Mesenchymal stem cell (in vitro differentiated cells and primary cell): ENCODE measurements at regions not wholly inside any gene's neighbourhood (a gene's known extent, or its start where the extent isn't known, plus 50 kb on each side); places are given as distances from the start of the nearest gene placed in this dataset.

ENCODE experiments used
- DNase-seq: peaks from one replicate; pipeline ENCODE4 v3.0.0-alpha.2; 2013
- H2AFZ ChIP-seq: one replicate; pipeline ENCODE4 v1.6.1; 2013; ENCODE audit warnings: low read depth, mild to moderate bottlenecking, control low read depth, inconsistent platforms, low read length, moderate library complexity
- H2AK5ac ChIP-seq: 2 replicates; pipeline ENCODE4 v1.6.1; 2013; ENCODE audit warnings: low read length, moderate library complexity, mild to moderate bottlenecking, inconsistent platforms; ENCODE audit not compliant: severe bottlenecking
- H2BK120ac ChIP-seq: one replicate; pipeline ENCODE4 v1.6.1; 2013; ENCODE audit warnings: low read depth, mild to moderate bottlenecking, inconsistent platforms, low read length, moderate library complexity
- H2BK12ac ChIP-seq, 2 experiments: one replicate each; pipeline ENCODE4 v1.6.1; 2013; ENCODE audit warnings: inconsistent platforms in 2 of 2, low read length in 2 of 2, mild to moderate bottlenecking in 2 of 2, moderate library complexity in 2 of 2, control low read depth in 1 of 2
- H2BK15ac ChIP-seq: one replicate; pipeline ENCODE4 v1.6.1; 2013; ENCODE audit warnings: mild to moderate bottlenecking, low read depth, inconsistent platforms; ENCODE audit not compliant: poor library complexity, severe bottlenecking
- H2BK5ac ChIP-seq: 2 replicates; pipeline ENCODE4 v1.6.1; 2013; ENCODE audit warnings: low read depth, mild to moderate bottlenecking, low read length, control low read depth, inconsistent platforms; ENCODE audit not compliant: poor library complexity, severe bottlenecking
- H3K14ac ChIP-seq, 2 experiments: one replicate each; pipeline ENCODE4 v1.6.1; 2013; ENCODE audit warnings: inconsistent platforms in 2 of 2, low read length in 2 of 2, control low read depth in 1 of 2, mild to moderate bottlenecking in 1 of 2, moderate library complexity in 1 of 2
- H3K18ac ChIP-seq, 2 experiments: one replicate each; pipeline ENCODE4 v1.6.1; 2013; ENCODE audit warnings: inconsistent platforms in 2 of 2, low read length in 2 of 2, control low read depth in 1 of 2, low read depth in 1 of 2, mild to moderate bottlenecking in 1 of 2
- H3K23ac ChIP-seq, 2 experiments: one replicate each; pipeline ENCODE4 v1.6.1; 2013; ENCODE audit warnings: inconsistent platforms in 2 of 2, low read length in 2 of 2, mild to moderate bottlenecking in 2 of 2, moderate library complexity in 2 of 2, control low read depth in 1 of 2
- H3K27ac ChIP-seq: 2 replicates; pipeline ENCODE4 v1.5.1; 2013; ENCODE audit warnings: mild to moderate bottlenecking, moderate library complexity, low read length, control low read depth, inconsistent platforms; ENCODE audit not compliant: poor library complexity, severe bottlenecking
- H3K27me3 ChIP-seq, 2 experiments: 2 replicates each; pipeline versions ENCODE4 v1.6.1 to v1.7.0; 2013; ENCODE audit warnings: low read length in 2 of 2, mild to moderate bottlenecking in 2 of 2, moderate library complexity in 2 of 2, control low read depth in 1 of 2, inconsistent platforms in 1 of 2; ENCODE audit not compliant: control insufficient read depth in 1 of 2, insufficient read depth in 1 of 2
- H3K36me3 ChIP-seq, 2 experiments: 2 replicates each; pipeline versions ENCODE4 v1.6.1 to v1.7.0; 2013; ENCODE audit warnings: low read length in 2 of 2, control low read depth in 1 of 2, inconsistent platforms in 1 of 2, low read depth in 1 of 2, mild to moderate bottlenecking in 1 of 2; ENCODE audit not compliant: insufficient read depth in 2 of 2, control insufficient read depth in 1 of 2
- H3K4ac ChIP-seq, 2 experiments: one replicate each; pipeline ENCODE4 v1.6.1; 2013; ENCODE audit warnings: inconsistent platforms in 2 of 2, low read length in 2 of 2, mild to moderate bottlenecking in 2 of 2, moderate library complexity in 2 of 2, control low read depth in 1 of 2, low read depth in 1 of 2
- H3K4me1 ChIP-seq: 2 replicates; pipeline ENCODE4 v1.6.1; 2013; ENCODE audit warnings: low read depth, low read length, control low read depth; ENCODE audit not compliant: control insufficient read depth, insufficient read depth
- H3K4me2 ChIP-seq: 2 replicates; pipeline ENCODE4 v1.6.1; 2013; ENCODE audit warnings: low read length, mild to moderate bottlenecking, inconsistent platforms; ENCODE audit not compliant: poor library complexity, severe bottlenecking
- H3K4me3 ChIP-seq, 2 experiments: 2 replicates each; pipeline versions ENCODE4 v1.5.1 to v1.7.0; 2013; ENCODE audit warnings: low read length in 2 of 2, mild to moderate bottlenecking in 2 of 2, control low read depth in 1 of 2, low read depth in 1 of 2; ENCODE audit not compliant: insufficient read depth in 1 of 2
- H3K79me1 ChIP-seq: replicated peaks from 2 replicates; pipeline ENCODE4 v1.6.1; 2013; ENCODE audit warnings: mild to moderate bottlenecking, control low read depth, low read length, inconsistent platforms; ENCODE audit not compliant: poor library complexity, severe bottlenecking
- H3K9ac ChIP-seq: 2 replicates; pipeline ENCODE4 v1.7.0; 2013; ENCODE audit warnings: mild to moderate bottlenecking, low read length, moderate library complexity
- H3K9me3 ChIP-seq: 2 replicates; pipeline ENCODE4 v1.7.0; 2013; ENCODE audit warnings: mild to moderate bottlenecking, low read length; ENCODE audit not compliant: control insufficient read depth
- H4K8ac ChIP-seq: one replicate; pipeline ENCODE4 v1.6.1; 2013; ENCODE audit warnings: inconsistent platforms, mild to moderate bottlenecking, low read length, moderate library complexity
- H4K91ac ChIP-seq: one replicate; pipeline ENCODE4 v1.6.1; 2013; ENCODE audit warnings: mild to moderate bottlenecking, low read length, inconsistent platforms
- WGBS: methylation state at CpG from one replicate; pipeline ENCODE4 v1.1.7; 2013; ENCODE audit warnings: mixed read lengths; 5-methylcytosine and 5-hydroxymethylcytosine counted together

DNA sequence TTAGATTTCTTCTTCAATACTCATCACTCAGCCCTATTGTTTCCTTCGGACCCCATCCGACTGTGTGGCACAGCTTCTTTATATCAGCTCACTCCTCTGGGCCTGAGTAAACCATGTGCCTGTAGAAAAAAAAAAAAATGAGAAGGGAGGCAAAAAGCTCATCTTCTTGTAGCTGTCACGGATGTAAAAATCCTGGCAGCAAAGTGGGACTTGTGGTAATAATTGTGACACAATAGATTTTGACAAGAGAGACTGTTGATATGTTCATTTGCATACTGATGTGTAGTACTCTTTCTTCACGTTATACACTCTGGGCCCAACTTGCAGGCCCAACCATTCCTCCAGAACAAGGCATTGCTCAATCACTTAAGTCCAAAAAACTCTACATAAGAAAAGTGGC, 270.0 kb upstream of the SMIM21 start:
- Histone ChIP-seq H3K9me3 (peaks cover 2% of the 10 kb centered on the region), H3K36me3 (no peaks in the 10 kb centered on the region), H3K14ac (no peak overlapping the region), H3K79me1 (no peaks in the 10 kb centered on the region), H2AK5ac (no peak overlapping the region), H4K91ac (no peak overlapping the region), H3K4me2 (no peak overlapping the region), H3K9ac (no peak overlapping the region), H2BK5ac (no peak overlapping the region), H3K23ac (no peak overlapping the region), H4K8ac (no peak overlapping the region), H2AFZ (no peak overlapping the region), H3K4me1 (no peaks in the 10 kb centered on the region), H3K27ac (no peak overlapping the region), H2BK120ac (no peak overlapping the region), H2BK12ac (no peak overlapping the region), H3K18ac (no peak overlapping the region), H2BK15ac (no peak overlapping the region), H3K4me3 (no peak overlapping the region), H3K27me3 (no peaks in the 10 kb centered on the region), H3K4ac (no peak overlapping the region)
- no peak for DNase-seq
- 69% methylated on average over 3 of the region's 4 CpGs for WGBS

DNA sequence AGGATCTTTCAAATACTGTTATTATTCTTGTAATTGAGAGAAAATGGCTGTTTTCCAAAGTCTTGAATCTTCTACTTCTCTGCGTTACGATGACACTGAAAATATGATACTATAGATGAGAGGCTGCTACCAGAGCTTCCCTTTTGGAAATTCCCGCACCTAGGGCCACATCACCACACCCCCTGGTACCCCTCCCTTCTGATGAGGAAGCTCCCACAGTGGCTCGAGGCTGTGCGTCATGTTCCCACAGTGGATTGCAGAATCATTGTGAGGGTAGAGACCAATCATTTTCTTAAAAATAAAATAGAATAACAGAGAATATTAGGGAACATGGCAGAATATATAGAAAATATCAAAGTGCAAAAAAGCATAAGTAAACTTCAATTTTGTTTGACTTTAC, 268.9 kb upstream of the SMIM21 start:
- H2BK12ac ChIP-seq: no peak overlapping the region
- H3K9me3 ChIP-seq: no peaks in the 10 kb centered on the region
- H3K23ac ChIP-seq: no peak overlapping the region
- H3K4me1 ChIP-seq: no peaks in the 10 kb centered on the region
- H4K91ac ChIP-seq: no peak overlapping the region
- no peak overlapping the region for H2BK5ac ChIP-seq
- H2AK5ac ChIP-seq: no peak overlapping the region
- WGBS: 93% methylated on average over 3 of the region's 5 CpGs
- no peak overlapping the region for H2BK15ac ChIP-seq
- H2AFZ ChIP-seq: no peak overlapping the region
- H3K9ac ChIP-seq: no peak overlapping the region
- H4K8ac ChIP-seq: no peak overlapping the region
- no peaks in the 10 kb centered on the region for H3K36me3 ChIP-seq
- no peak overlapping the region for H3K14ac ChIP-seq
- no peak overlapping the region for H3K4me3 ChIP-seq
- H3K27me3 ChIP-seq: no peaks in the 10 kb centered on the region
- no peak overlapping the region for H2BK120ac ChIP-seq
- no peak overlapping the region for H3K27ac ChIP-seq
- DNase-seq: no peak
- H3K79me1 ChIP-seq: no peaks in the 10 kb centered on the region
- no peak overlapping the region for H3K4ac ChIP-seq
- no peak overlapping the region for H3K18ac ChIP-seq
- no peak overlapping the region for H3K4me2 ChIP-seq

DNA sequence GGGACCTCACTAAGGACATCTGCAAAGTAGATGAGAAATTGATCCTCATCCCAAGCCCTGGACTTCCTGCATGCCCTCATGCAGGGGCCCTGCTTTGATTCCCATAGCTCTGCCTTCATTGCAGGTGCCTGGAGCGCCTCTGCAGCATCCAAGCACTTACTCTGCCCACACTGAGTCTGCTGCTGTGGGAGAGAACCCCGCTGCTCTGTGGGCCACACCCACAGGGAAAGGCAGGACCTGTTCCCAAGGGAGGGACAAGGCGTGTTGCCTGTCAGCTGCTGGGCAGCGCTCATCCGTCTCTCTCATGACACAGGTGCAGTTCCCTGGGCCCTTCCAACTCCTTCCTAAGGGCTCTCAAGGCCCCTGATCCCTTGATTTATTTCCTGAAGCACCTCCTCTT, 266.8 kb upstream of the SMIM21 start:
- H2AK5ac ChIP-seq: no peak overlapping the region
- no peak overlapping the region for H3K9ac ChIP-seq
- no peak overlapping the region for H2BK5ac ChIP-seq
- no peak overlapping the region for H4K91ac ChIP-seq
- H3K4me3 ChIP-seq: no peak overlapping the region
- no peak overlapping the region for H2BK12ac ChIP-seq
- no peak for DNase-seq
- no peaks in the 10 kb centered on the region for H3K79me1 ChIP-seq
- H2BK120ac ChIP-seq: no peak overlapping the region
- no peak overlapping the region for H3K27ac ChIP-seq
- 73% methylated on average over 5 of the region's 5 CpGs for WGBS
- no peaks in the 10 kb centered on the region for H3K4me1 ChIP-seq
- H3K36me3 ChIP-seq: no peaks in the 10 kb centered on the region
- H3K4me2 ChIP-seq: no peak overlapping the region
- H3K27me3 ChIP-seq: no peaks in the 10 kb centered on the region
- no peak overlapping the region for H2AFZ ChIP-seq
- no peak overlapping the region for H3K14ac ChIP-seq
- no peak overlapping the region for H4K8ac ChIP-seq
- H3K4ac ChIP-seq: no peak overlapping the region
- H3K18ac ChIP-seq: no peak overlapping the region
- no peak overlapping the region for H3K23ac ChIP-seq
- no peak overlapping the region for H2BK15ac ChIP-seq
- no peaks in the 10 kb centered on the region for H3K9me3 ChIP-seq

DNA sequence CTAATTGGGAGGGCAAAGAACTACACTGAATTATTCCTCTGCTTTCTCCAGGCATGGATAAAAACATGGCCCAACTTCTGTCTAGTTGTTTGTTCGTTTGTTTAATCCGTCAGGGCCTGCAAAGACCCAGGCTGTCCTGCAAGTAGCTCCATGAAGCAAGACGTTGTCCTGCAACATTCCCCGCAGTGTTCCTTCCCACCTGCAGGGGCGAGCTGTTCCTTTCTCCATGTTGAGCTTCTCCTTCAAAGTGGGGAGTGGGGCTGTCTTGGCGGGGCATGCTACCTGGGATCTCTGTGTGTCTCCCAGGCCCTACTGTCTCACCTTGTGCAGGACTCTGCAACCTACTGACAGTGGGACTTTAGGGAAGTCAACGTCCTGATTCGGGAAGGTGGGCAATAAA, 264.0 kb upstream of the SMIM21 start:
- Histone ChIP-seq H3K27ac (no peak overlapping the region), H2AK5ac (no peak overlapping the region), H3K14ac (no peak overlapping the region), H4K91ac (no peak overlapping the region), H2BK12ac (no peak overlapping the region), H3K36me3 (no peaks in the 10 kb centered on the region), H3K4me3 (no peak overlapping the region), H3K23ac (no peak overlapping the region), H3K27me3 (peaks cover 0 to under 1% of the 10 kb centered on the region in 2 experiments), H3K18ac (no peak overlapping the region), H3K9ac (no peak overlapping the region), H2BK120ac (no peak overlapping the region), H2BK15ac (no peak overlapping the region), H3K4me2 (no peak overlapping the region), H2AFZ (no peak overlapping the region), H4K8ac (no peak overlapping the region), H3K4me1 (no peaks in the 10 kb centered on the region), H3K9me3 (no peaks in the 10 kb centered on the region), H3K79me1 (no peaks in the 10 kb centered on the region), H3K4ac (no peak overlapping the region), H2BK5ac (no peak overlapping the region)
- 83% methylated on average over 8 of the region's 8 CpGs for WGBS
- no peak for DNase-seq
